ENCODE measurements at regions not wholly inside any gene's neighbourhood (a gene's known extent, or its start where the extent isn't known, plus 50 kb on each side); places are given as distances from the start of the nearest gene placed in this dataset.

DNA sequence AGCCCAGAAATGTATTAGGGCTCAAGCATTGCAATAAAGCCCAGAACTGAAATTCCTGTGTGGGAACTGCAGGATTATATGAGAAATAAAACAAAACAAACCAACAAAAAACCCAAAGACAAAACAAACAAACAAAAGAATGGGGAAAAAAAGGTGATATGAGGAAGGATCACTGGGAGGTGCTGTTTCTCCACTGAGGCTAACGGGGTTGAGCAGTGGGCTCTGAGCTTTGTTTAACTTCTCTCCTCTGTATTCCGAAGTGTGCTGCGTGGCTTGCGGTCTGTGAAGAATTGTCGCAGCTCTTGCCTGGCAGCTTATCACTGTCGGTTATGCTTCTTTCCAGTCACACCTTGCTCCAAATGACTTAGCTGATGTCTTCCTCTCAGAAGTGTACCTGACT lies 106.3 kb downstream of the TENT4A start:
- H3K36me3 ChIP-seq (ENCODE audit: control insufficient read depth in 3 of 3, insufficient read depth in 2 of 3, low read depth in 1 of 3, low read length in 3 of 3) = no peaks in the 10 kb centered on the region
- H3K27me3 ChIP-seq (ENCODE audit: control insufficient read depth in 3 of 3, insufficient read depth in 3 of 3, low read length in 3 of 3) = peaks cover 0 to 5% (median 0%) of the 10 kb centered on the region in 3 donors
- DNase-seq = no peak
- H3K27ac ChIP-seq (ENCODE audit: low read depth in 1 of 3, low read length in 2 of 3) = no peak overlapping the region
- H3K9me3 ChIP-seq (ENCODE audit: control insufficient read depth in 2 of 2, insufficient read depth in 1 of 2, low read depth in 1 of 2, low read length in 1 of 2) = peaks cover 0 to 8% of the 10 kb centered on the region in 2 donors
- no peak overlapping the region for H3K4me3 ChIP-seq (ENCODE audit: low read depth in 1 of 3, low read length in 3 of 3)
- WGBS, 3 donors = 42 to 51% (median 46%) methylated on average over 6 of the region's 6 CpGs
- H3K4me1 ChIP-seq (ENCODE audit: control insufficient read depth in 3 of 3, insufficient read depth in 2 of 3, low read depth in 1 of 3, low read length in 2 of 3) = no peaks in the 10 kb centered on the region
- FAIRE-seq = no peak

DNA sequence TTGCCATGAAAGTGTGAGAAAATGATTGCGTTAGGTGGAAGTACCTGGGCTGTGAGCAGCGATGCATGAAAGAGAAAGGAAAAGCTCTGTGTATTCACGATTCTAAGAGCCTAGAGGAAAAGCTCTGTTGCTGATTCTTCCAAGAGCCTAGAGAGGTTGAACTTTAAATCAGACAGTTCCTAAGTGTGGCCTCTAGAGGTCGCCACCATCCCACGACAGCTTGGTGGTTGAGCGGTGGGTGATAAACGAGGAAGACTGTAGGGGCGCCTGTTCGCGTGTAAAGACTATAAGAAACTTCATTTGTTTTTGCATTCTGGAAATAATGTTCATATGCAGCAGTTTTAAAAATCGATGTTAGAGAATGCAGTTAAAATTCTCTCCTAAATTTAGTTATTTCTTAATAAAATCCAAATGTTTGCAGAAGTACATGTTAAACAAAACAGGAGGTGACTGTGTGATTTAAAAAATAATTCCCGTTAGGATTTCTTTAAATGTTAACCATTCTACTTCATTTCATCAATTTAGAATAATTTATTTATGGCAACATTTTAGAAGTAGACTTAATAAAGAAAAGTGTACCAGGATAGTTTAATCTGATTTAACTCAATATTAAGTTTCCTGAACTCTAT lies 107.7 kb downstream of the TENT4A start:
- 26 to 39% (median 35%) methylated on average over 12 of the region's 12 CpGs for WGBS, 3 donors
- no peak for FAIRE-seq

DNA sequence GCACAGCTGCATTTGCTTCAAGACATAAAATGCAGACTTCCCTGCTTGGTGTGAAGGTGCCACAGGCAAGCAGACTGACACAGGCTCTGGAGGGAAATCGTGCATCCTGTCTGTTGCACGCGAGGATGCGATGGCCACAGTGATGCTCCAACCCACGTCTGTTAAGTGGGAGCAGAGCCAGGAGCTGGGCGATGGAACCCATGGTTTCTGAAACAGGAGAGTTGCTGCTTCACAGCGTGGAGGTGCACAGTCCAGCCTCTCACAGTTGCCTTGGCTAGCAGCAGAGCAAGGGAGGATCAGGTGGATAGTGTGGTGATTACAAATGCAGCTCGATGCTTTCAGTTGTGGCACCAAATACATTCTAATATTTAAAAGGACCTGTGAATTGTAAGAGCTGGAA lies 108.8 kb downstream of the TENT4A start:
- Histone ChIP-seq H3K36me3 (ENCODE audit: control insufficient read depth in 3 of 3, insufficient read depth in 2 of 3, low read depth in 1 of 3, low read length in 3 of 3) (no peaks in the 10 kb centered on the region), H3K9me3 (ENCODE audit: control insufficient read depth in 2 of 2, insufficient read depth in 1 of 2, low read depth in 1 of 2, low read length in 1 of 2) (peaks cover 0 to 8% of the 10 kb centered on the region in 2 donors), H3K4me1 (ENCODE audit: control insufficient read depth in 3 of 3, insufficient read depth in 2 of 3, low read depth in 1 of 3, low read length in 2 of 3) (no peaks in the 10 kb centered on the region), H3K4me3 (ENCODE audit: low read depth in 1 of 3, low read length in 3 of 3) (no peak overlapping the region), H3K27me3 (ENCODE audit: control insufficient read depth in 3 of 3, insufficient read depth in 3 of 3, low read length in 3 of 3) (peaks cover 0 to 4% (median 0%) of the 10 kb centered on the region in 3 donors), H3K27ac (ENCODE audit: low read depth in 1 of 3, low read length in 2 of 3) (no peak overlapping the region)
- FAIRE-seq (no peak), DNase-seq (no peak)
- WGBS, 3 donors = 84 to 91% (median 86%) methylated on average over 8 of the region's 8 CpGs

More for the DNA sequence above, 107.7 kb downstream of the TENT4A start:
- peaks cover 0 to 8% of the 10 kb centered on the region in 2 donors for H3K9me3 ChIP-seq (ENCODE audit: control insufficient read depth in 2 of 2, insufficient read depth in 1 of 2, low read depth in 1 of 2, low read length in 1 of 2)
- no peak overlapping the region for H3K4me3 ChIP-seq (ENCODE audit: low read depth in 1 of 3, low read length in 3 of 3)
- peak; percentile 25 to 50 for DNase-seq
- H3K27me3 ChIP-seq (ENCODE audit: control insufficient read depth in 3 of 3, insufficient read depth in 3 of 3, low read length in 3 of 3) = peaks cover 0 to 4% (median 0%) of the 10 kb centered on the region in 3 donors
- H3K36me3 ChIP-seq (ENCODE audit: control insufficient read depth in 3 of 3, insufficient read depth in 2 of 3, low read depth in 1 of 3, low read length in 3 of 3) = no peaks in the 10 kb centered on the region
- H3K4me1 ChIP-seq (ENCODE audit: control insufficient read depth in 3 of 3, insufficient read depth in 2 of 3, low read depth in 1 of 3, low read length in 2 of 3) = no peaks in the 10 kb centered on the region
- no peak overlapping the region for H3K27ac ChIP-seq (ENCODE audit: low read depth in 1 of 3, low read length in 2 of 3)

DNA sequence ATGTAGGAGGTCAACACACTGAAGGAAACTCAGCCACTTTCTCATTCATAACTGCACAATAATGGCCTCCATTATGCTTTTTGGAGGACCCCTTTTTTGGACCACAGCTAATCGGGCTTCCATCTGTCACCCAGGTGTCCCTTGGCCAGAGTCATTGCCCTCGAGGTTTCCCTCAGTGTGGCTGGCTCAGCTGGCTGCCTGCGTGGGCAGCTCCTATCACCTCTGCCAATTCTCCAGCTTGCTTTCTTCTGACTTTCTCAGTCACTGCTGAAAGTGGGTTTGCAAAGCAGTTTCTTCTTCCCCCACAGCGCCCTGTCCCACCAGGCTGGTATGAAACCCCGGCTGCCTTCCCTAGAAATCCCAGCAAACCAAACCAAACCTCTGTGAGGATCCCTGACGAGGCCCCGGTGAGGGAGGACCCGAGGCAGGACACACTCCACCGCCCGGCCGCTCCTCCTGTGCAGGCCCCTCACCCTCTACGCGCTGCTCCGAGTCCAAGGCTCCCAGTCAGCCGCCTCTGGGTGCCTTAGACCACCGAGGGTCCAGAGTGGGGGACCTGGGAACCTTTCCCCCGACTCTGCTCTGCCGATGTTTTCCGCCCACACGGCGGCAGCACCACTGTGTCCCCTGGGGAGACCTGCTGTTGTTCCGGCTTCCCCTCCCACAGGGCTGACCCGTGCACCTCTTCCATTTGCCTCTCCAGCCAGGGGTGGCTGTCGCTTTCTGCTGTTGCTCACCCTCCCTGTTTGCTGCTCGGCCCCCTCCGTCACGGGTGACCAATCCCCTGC lies 109.5 kb downstream of the TENT4A start:
- DNase-seq (no peak), FAIRE-seq (no peak)
- Histone ChIP-seq H3K4me3 (ENCODE audit: low read depth in 1 of 3, low read length in 3 of 3) (no peak overlapping the region), H3K27me3 (ENCODE audit: control insufficient read depth in 3 of 3, insufficient read depth in 3 of 3, low read length in 3 of 3) (peaks cover 0 to 4% (median 0%) of the 10 kb centered on the region in 3 donors), H3K36me3 (ENCODE audit: control insufficient read depth in 3 of 3, insufficient read depth in 2 of 3, low read depth in 1 of 3, low read length in 3 of 3) (no peaks in the 10 kb centered on the region), H3K9me3 (ENCODE audit: control insufficient read depth in 2 of 2, insufficient read depth in 1 of 2, low read depth in 1 of 2, low read length in 1 of 2) (peaks cover 0 to 8% of the 10 kb centered on the region in 2 donors), H3K27ac (ENCODE audit: low read depth in 1 of 3, low read length in 2 of 3) (no peak overlapping the region), H3K4me1 (ENCODE audit: control insufficient read depth in 3 of 3, insufficient read depth in 2 of 3, low read depth in 1 of 3, low read length in 2 of 3) (no peaks in the 10 kb centered on the region)
- 69 to 75% (median 70%) methylated on average over 26 to 27 of the region's 27 CpGs for WGBS, 3 donors

DNA sequence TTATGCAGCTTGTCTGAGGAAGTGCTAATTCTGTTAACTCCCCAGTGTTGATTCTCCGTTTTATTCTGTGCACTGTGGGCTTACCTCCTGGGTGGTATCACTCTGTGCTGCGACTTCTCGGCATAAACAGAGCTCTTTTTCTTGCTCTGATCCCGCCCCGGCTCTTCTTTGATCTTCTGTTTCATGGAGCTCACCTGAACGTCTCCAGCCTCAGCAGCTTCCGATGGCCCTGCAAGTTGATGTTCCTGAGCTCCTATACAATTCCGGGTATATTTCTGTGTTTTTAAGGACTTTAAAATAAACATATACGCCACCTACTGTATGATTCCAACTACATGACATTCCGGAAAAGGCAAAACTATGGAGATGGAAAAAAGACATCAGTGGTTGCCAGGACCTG lies 110.8 kb downstream of the TENT4A start:
- no peak overlapping the region for H3K4me3 ChIP-seq (ENCODE audit: low read depth in 1 of 3, low read length in 3 of 3)

DNA sequence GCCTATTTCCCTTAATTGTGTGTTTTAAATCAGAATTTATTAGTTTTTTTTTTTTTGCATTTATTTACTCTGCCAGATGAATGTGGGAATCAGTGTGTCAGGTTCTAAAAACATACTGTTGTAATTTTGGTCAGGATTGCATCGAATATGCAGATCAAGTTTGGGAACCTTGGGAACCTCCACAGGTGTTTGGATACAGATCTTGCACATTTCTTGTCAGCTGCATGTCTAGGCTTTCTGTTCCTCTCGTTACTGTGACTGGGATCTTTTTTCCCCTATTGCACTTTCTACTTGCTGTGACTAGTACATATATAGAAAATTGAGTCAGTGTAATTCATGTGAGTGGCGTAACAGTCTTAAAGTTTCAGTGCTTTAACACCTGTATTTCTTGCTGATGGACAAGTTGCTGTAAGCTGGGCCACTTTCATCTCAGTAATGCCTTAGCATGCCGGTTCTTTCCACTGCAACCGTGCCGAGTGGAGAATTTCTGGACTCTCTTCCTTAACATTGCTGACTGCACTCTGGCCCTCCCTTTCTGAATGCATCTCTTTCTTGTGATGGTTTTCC lies 112.5 kb downstream of the TENT4A start:
- Histone ChIP-seq H3K4me3 (ENCODE audit: low read depth in 1 of 3, low read length in 3 of 3) (no peak overlapping the region), H3K4me1 (ENCODE audit: control insufficient read depth in 3 of 3, insufficient read depth in 2 of 3, low read depth in 1 of 3, low read length in 2 of 3) (no peaks in the 10 kb centered on the region), H3K9me3 (ENCODE audit: control insufficient read depth in 2 of 2, insufficient read depth in 1 of 2, low read depth in 1 of 2, low read length in 1 of 2) (peaks cover 0 to 9% of the 10 kb centered on the region in 2 donors), H3K36me3 (ENCODE audit: control insufficient read depth in 3 of 3, insufficient read depth in 2 of 3, low read depth in 1 of 3, low read length in 3 of 3) (no peaks in the 10 kb centered on the region), H3K27ac (ENCODE audit: low read depth in 1 of 3, low read length in 2 of 3) (no peak overlapping the region), H3K27me3 (ENCODE audit: control insufficient read depth in 3 of 3, insufficient read depth in 3 of 3, low read length in 3 of 3) (no peaks in the 10 kb centered on the region)
- WGBS, 3 donors = 84 to 89% (median 88%) methylated on average over 6 of the region's 6 CpGs
- no peak for DNase-seq
- no peak for FAIRE-seq

More for the DNA sequence above, 110.8 kb downstream of the TENT4A start:
- H3K36me3 ChIP-seq (ENCODE audit: control insufficient read depth in 3 of 3, insufficient read depth in 2 of 3, low read depth in 1 of 3, low read length in 3 of 3) = no peaks in the 10 kb centered on the region
- peaks cover 0 to 8% of the 10 kb centered on the region in 2 donors for H3K9me3 ChIP-seq (ENCODE audit: control insufficient read depth in 2 of 2, insufficient read depth in 1 of 2, low read depth in 1 of 2, low read length in 1 of 2)
- FAIRE-seq (no peak), DNase-seq (no peak)
- no peak overlapping the region for H3K27ac ChIP-seq (ENCODE audit: low read depth in 1 of 3, low read length in 2 of 3)
- 71 to 74% (median 71%) methylated on average over 10 of the region's 10 CpGs for WGBS, 3 donors
- peaks cover 0 to 2% (median 0%) of the 10 kb centered on the region in 3 donors for H3K27me3 ChIP-seq (ENCODE audit: control insufficient read depth in 3 of 3, insufficient read depth in 3 of 3, low read length in 3 of 3)
- H3K4me1 ChIP-seq (ENCODE audit: control insufficient read depth in 3 of 3, insufficient read depth in 2 of 3, low read depth in 1 of 3, low read length in 2 of 3) = no peaks in the 10 kb centered on the region

DNA sequence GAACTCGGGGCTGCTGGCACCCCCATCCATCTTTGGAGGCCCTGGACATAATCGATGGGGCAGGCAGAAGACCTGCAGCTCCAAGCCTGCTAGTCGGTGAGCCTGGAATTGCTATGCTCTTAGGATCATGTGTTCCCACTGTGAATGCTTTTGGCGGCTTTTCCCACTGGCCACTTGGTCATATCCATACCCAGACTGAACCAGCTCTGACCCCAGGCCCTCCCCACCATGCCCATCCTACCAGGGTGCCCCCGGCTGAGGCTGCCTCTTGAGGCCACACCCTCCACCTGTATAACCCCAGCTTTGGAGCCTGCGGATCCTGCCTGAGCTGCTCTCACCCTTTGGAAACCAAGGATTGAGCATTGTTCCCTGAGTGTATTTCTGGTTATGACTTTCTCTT lies 113.5 kb downstream of the TENT4A start:
- Histone ChIP-seq H3K9me3 (ENCODE audit: control insufficient read depth in 2 of 2, insufficient read depth in 1 of 2, low read depth in 1 of 2, low read length in 1 of 2) (peaks cover 0 to 7% of the 10 kb centered on the region in 2 donors), H3K36me3 (ENCODE audit: control insufficient read depth in 3 of 3, insufficient read depth in 2 of 3, low read depth in 1 of 3, low read length in 3 of 3) (no peaks in the 10 kb centered on the region), H3K27ac (ENCODE audit: low read depth in 1 of 3, low read length in 2 of 3) (no peak overlapping the region), H3K4me1 (ENCODE audit: control insufficient read depth in 3 of 3, insufficient read depth in 2 of 3, low read depth in 1 of 3, low read length in 2 of 3) (no peaks in the 10 kb centered on the region), H3K27me3 (ENCODE audit: control insufficient read depth in 3 of 3, insufficient read depth in 3 of 3, low read length in 3 of 3) (no peaks in the 10 kb centered on the region), H3K4me3 (ENCODE audit: low read depth in 1 of 3, low read length in 3 of 3) (no peak overlapping the region)
- FAIRE-seq (no peak), DNase-seq (no peak)
- 85 to 86% (median 85%) methylated on average over 6 of the region's 6 CpGs for WGBS, 3 donors

DNA sequence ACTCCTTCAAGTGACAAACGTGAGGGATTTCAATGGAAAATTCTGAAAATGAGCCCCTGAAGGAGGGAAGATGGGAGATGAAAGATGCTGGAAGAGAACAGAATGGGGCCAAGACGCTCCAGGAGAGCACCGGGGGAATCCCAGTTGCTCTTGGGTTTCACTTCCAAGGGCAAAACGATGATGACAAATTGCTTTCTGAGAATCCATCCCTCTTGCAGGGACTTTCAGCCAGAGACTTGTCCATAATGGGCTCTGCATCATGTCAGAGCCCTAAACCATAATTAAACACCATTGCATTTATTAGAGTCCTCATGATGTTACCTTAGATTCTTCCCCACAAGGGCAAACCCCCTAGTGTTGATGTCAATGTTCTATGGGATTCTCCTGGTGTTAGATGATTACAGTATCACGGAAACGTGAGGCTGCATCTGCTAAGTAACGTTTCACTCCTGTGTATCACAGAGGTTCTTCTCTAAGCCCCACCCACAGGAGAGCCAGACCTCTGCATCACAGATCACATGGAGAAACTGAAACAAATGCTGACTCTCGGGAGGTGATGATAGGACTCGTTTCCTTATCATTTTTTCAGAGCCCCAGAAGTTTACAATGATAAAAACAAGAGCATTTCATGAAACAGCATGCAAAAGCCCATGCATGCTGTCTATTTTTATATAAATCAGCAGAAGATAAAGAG lies 114.4 kb downstream of the TENT4A start:
- 36 to 44% (median 37%) methylated on average over 9 of the region's 9 CpGs for WGBS, 3 donors
- no peaks in the 10 kb centered on the region for H3K4me1 ChIP-seq (ENCODE audit: control insufficient read depth in 3 of 3, insufficient read depth in 2 of 3, low read depth in 1 of 3, low read length in 2 of 3)
- DNase-seq (peak; percentile 21 to 36), FAIRE-seq (no peak)
- no peaks in the 10 kb centered on the region for H3K36me3 ChIP-seq (ENCODE audit: control insufficient read depth in 3 of 3, insufficient read depth in 2 of 3, low read depth in 1 of 3, low read length in 3 of 3)
- H3K27ac ChIP-seq (ENCODE audit: low read depth in 1 of 3, low read length in 2 of 3) = no peak overlapping the region
- H3K4me3 ChIP-seq (ENCODE audit: low read depth in 1 of 3, low read length in 3 of 3) = no peak overlapping the region
- no peaks in the 10 kb centered on the region for H3K27me3 ChIP-seq (ENCODE audit: control insufficient read depth in 3 of 3, insufficient read depth in 3 of 3, low read length in 3 of 3)
- H3K9me3 ChIP-seq (ENCODE audit: control insufficient read depth in 2 of 2, insufficient read depth in 1 of 2, low read depth in 1 of 2, low read length in 1 of 2) = peaks cover 0 to 3% of the 10 kb centered on the region in 2 donors
